SK-N-MC (cell line): ENCODE measurements at regions not wholly inside any gene's neighbourhood (a gene's known extent, or its start where the extent isn't known, plus 50 kb on each side); places are given as distances from the start of the nearest gene placed in this dataset.

Experiments
- EZH2 ChIP-seq: fragments of 200-600 bp; sonication (generic); IDR thresholded peaks from one replicate; pipeline ENCODE4 v1.6.1; 2017; ENCODE audit warnings: antibody characterized with exemption
- POLR2AphosphoS5 ChIP-seq: IDR thresholded peaks from 2 replicates; pipeline ENCODE4 v1.6.1; 2012; ENCODE audit warnings: mild to moderate bottlenecking, low read depth, low read length, borderline replicate concordance

- TF ChIP-seq EZH2, result no peak
- no peak for TF ChIP-seq POLR2AphosphoS5
These were observed 176.2 kb upstream of the CHRM2 start for GRCh38 chr7:136692221-136692620.
